ENCODE measurements at regions not wholly inside any gene's neighbourhood (a gene's known extent, or its start where the extent isn't known, plus 50 kb on each side); places are given as distances from the start of the nearest gene placed in this dataset.

- TF ChIP-seq, protein P1, sequence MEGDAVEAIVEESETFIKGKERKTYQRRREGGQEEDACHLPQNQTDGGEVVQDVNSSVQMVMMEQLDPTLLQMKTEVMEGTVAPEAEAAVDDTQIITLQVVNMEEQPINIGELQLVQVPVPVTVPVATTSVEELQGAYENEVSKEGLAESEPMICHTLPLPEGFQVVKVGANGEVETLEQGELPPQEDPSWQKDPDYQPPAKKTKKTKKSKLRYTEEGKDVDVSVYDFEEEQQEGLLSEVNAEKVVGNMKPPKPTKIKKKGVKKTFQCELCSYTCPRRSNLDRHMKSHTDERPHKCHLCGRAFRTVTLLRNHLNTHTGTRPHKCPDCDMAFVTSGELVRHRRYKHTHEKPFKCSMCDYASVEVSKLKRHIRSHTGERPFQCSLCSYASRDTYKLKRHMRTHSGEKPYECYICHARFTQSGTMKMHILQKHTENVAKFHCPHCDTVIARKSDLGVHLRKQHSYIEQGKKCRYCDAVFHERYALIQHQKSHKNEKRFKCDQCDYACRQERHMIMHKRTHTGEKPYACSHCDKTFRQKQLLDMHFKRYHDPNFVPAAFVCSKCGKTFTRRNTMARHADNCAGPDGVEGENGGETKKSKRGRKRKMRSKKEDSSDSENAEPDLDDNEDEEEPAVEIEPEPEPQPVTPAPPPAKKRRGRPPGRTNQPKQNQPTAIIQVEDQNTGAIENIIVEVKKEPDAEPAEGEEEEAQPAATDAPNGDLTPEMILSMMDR (IDR thresholded peaks at IDR 0.05) = no peak
- no peak for TF ChIP-seq POLR2A (IDR thresholded peaks at IDR 0.05)
Observed at GRCh38 chr1:115230281-115230680, 107.8 kb downstream of the NGF start.

All from Peyer's patch (tissue), 4 donors.